ENCODE measurements at regions not wholly inside any gene's neighbourhood (a gene's known extent, or its start where the extent isn't known, plus 50 kb on each side); places are given as distances from the start of the nearest gene placed in this dataset.
A peak's percentile ranks its signal among the peaks of the same experiment; 100 is the strongest.

DNA sequence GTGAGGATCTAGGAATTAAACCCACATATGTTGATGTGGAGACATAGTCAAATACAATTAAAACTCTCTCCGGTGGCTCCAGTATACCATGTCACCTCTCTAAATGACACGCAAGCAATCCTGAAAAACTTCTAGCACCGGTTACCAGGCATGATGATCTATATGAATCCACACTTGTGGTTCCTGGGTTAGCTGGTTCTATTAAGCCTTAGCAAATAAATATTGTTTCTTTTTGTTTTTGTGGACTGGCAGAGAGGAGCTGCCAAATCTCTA, 104.8 kb downstream of the SEC61B start:
- no peak for DNase-seq (ENCODE audit: low read depth)

DNA sequence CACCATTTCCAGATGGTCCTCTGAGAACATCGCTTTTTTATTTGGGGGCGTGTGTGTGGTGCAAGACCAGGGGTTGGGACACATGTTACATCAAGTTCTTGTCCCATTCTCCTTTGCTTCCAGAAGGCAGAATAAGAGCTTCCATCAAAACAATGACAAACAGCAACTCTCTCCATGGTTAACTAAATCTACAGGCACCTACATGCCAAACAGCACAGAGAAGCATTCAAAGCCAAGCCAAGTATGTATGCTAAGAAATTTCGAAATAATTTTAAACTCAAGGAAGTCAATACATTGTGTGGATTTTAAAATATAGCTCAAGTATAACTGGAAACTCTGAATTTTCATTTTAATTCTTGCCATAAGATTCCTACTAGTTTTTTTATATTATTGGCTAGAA, 105.6 kb downstream of the SEC61B start:
- DNase-seq (ENCODE audit: low read depth), result no peak

DNA sequence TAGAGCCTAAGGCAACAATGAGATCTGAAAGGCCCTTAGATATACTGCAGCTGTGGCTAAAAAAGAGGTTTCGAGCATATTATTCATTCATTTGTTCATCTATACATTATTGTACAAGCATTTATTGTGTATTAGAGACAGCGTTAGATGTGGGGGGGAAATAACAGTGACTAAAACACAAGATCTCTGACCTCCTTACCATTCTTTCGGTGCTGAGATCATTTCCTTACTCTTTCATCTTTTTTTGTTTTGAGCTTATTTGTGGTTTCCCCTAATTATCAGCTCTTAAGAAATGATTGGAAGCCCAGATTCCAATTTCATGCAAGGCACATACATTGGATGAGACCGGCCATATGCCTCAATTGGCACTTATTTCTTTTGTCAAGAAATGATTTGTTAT, 113.2 kb downstream of the SEC61B start:
- no peak for DNase-seq (ENCODE audit: low read depth)

DNA sequence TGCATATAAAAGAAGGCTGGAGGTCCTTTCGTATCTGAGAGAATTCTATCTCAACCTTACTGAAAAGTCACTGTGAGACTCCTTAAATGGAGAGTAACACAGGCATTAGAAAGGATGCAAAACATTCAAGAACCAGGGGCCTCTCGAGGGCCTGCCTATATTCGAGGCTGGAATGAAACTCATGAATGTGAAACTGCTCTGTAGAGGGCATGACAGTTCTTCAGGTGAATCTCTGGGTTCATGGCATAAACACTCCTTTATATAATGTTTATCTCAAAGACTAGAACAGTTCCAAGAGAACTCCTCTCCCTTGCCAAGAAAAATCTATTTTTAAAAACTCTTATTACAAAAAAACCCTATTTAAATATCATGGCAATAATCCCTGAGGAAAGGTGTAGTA, 113.9 kb downstream of the SEC61B start:
- DNase-seq (ENCODE audit: low read depth), result no peak

DNA sequence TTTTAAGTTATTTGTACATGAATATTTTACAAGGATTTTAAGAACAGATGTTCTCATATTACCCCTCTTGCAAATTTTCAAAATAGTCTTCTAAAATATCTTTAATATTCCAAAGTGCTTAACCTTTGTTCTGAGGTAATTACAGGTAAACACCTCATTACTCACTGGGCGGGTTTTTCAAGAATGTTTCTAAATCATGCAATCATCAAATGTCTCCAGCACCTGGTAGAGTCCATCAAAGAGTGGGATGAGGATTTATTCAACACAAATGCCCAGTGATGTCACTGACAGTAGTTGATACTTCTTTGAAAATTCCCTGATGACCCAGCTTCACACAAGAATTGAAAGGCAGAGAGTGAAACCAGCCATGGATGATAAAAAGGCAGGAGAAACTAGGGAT, 114.4 kb downstream of the SEC61B start:
- no peak for DNase-seq (ENCODE audit: low read depth)

DNA sequence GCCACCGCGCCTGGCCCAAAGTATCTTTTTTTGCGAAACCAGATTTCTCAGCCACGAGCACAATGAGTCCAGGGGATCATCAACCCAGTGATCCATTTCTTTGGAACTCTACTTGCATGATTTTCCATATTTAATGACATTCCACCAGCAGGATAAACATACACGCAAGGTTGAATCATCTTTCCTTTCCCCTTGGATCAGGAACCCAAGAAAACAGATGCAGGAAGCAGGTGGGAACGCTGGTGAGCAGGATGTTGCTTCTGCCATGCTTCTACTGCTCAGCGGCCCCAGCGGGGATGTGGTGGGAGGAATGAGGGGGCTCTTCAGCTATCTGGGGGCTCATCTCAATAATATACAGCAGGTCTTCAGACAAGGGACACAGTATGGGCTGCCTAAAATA, 118.2 kb downstream of the SEC61B start:
- peak; percentile 84 for DNase-seq (ENCODE audit: low read depth)

DNA sequence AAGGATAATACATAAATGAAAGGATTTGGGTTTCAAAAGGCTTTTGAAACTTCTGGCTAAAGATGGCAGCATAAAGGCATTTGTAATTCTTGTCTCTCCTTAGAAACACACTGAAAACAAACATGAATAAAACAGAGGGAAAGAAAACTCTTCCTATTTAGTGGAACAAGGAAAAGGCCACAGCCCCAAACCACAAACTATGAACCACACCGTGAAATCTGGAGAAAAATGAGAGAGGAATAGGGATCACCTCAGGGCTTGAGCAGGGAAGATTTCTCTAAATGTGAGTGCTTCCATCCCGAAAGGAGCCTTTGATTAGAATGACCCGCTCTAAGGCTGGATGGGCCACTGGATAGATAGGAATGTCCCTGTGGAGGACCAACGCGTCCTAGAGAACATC, 119.6 kb downstream of the SEC61B start:
- no peak for DNase-seq (ENCODE audit: low read depth)

DNA sequence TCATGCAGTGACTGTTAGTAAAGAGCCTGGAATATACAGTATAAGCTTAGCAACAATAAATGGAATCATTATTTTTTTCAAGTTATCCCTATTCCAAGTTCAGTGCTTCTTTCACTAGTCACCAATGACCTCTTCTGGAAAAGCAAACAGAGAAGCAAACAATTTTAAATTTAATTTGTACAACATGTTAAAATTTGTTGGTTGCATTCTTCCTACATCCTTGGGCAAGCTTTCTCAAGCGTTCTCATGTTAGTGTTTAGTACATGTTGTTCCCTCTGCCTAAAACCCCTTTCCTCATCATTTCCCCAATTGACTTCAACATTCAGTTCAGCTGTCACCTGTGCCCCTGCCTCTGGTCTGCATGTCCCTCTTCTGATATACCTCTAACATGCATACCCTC, 123.4 kb downstream of the SEC61B start:
- DNase-seq (ENCODE audit: low read depth), result no peak

DNA sequence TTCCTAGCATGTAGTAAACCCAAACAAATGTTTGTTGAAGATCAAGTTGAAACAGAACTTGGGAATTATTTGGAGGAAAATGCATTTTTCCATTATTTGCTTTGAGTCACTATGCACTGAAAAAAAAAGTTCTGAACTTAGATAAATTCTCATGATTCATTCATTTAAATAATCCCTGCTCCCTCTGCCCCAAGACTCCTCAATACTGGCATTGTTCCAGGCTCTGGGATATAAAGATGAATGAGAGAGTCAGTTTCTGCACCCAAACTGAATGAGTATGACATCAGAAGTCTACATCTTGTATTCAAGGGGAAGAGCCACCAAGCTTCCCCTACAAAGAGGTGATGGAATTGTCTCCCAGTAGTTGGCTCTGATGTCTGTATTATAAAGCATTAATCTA, 123.9 kb downstream of the SEC61B start:
- peak; percentile 78 for DNase-seq (ENCODE audit: low read depth)

DNA sequence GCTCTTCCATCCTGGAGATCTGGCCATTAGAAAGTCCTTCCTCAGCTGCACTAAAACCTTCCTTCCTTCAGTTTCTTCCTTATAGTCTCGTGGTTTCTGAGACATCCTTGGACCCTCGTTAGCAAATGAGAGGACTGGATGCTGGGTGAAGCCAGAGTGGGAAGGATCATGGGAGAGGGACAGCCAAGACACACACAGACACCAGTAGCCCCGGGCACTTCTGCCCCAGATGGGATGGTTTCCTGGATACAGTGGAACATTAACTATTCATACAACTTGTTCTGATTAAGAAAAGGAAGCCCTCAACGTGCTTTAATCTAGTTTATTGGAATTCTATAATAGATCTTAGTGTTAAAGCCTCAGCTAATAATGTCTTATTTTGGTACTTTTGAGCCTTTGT, 125.5 kb downstream of the SEC61B start:
- no peak for DNase-seq (ENCODE audit: low read depth)

DNA sequence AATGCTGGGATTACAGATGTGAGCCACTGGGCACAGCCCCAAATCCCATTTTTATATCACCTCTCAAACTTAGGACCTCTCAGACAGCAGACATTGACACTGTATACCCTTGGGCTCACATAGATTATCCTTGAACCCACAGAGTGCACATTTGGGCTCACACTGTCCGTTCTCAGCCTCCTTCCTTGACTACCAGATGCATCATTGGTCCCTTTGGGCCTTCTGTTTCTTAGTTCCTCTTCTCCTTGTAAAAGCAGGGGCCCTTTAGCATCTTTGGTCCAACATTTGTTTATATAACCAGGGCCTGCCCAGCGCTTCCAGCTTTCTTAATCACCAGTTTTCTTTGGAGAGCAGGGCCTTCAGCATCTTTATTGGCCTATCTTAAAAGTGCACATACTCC, 126.2 kb downstream of the SEC61B start:
- DNase-seq (ENCODE audit: low read depth), result no peak

DNA sequence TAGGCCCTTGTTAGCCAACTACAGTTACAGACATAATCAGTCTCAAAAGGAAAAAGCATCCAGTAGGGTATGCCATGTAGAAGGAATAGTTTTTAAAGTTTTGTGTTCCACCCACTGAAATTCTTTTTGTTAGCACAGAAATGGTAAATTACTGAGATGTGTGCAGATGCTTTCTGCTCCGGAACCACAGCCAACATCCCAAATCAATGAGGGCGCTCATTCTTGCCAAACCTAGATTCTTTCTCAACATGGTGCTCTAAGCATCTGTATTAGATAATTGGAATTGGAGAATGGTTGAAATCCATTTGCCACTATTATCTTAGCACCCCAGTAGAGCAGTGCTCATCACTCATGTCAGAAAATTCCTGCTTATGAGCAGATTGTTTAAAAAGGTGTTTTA, 127.8 kb downstream of the SEC61B start:
- DNase-seq (ENCODE audit: low read depth), result no peak

DNA sequence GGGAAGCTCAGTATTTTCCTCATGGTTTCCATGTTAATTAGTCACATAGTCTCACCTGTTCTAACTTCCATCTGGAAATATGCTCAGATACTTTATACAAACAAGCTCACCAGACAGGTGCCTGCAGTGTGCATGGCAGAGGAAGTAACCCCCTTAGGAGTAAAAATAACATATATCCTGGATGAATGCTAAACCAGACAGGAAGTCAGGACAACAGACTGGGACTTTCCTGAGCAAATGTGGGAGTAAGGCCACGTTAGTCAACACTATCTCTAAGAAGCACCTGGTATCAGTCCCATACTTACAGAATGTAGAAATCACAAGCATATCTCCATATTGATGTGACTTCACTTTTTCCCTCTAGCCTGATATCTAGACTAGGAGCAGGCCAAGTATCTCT, 128.4 kb downstream of the SEC61B start:
- no peak for DNase-seq (ENCODE audit: low read depth)

DNA sequence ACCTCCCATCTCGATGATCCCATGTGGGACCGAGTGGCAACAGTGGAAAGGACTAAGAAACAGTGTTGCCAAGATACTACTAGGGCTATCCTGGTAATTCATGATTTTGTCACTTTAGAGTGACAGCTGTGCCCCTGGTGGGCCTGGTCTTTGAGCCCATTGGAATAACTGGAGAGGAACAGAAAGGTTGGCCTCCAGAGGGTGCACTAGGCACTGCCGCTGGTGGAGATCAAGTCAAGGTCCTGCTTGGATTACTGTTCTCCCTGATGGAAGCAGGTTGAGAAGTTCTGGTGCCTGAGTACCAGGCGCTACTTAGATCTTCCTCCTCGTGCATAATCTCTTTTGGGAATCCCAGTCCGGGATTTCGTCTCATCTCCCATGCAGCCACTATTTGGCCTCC, 129.6 kb downstream of the SEC61B start:
- DNase-seq (ENCODE audit: low read depth), result no peak

DNA sequence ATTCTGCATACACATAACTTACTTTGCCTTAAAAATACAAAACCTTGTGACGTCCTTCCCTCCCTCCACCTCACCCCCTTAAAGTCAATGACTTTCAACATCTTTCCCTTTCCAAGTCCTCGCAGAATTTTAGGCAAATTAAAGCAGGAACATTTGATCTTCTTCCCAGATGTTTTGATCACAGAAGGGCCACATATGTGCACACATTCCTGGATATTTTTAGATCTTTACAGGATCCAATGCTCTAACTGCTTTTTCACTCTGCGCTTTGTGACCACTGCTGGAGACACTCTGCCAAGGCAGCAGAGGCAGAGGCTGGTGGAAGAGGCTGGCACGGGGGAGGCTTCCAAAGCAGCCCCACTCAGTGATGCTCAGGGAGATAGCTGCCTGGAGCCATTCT, 130.7 kb downstream of the SEC61B start:
- no peak for DNase-seq (ENCODE audit: low read depth)

DNA sequence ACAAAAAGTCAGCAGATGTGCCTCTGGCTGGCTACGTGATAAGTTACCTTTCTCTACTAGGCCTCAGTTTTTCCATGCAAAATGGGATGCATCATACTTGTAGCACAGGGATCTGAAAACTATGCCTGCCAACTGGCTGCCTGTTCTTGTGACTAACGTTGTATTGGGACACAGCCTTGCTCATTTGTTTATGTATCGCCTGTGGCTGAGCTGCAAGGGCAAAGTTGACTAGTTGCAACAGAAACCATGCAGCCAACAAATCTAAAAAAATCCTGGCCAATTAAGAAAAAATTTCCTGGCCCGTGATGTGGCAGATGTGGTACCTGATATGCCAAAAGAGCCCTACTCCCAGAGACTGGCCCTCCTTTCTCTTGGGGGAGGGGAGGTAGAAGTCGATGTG, 131.3 kb downstream of the SEC61B start:
- peak; percentile 41 for DNase-seq (ENCODE audit: low read depth)

DNA sequence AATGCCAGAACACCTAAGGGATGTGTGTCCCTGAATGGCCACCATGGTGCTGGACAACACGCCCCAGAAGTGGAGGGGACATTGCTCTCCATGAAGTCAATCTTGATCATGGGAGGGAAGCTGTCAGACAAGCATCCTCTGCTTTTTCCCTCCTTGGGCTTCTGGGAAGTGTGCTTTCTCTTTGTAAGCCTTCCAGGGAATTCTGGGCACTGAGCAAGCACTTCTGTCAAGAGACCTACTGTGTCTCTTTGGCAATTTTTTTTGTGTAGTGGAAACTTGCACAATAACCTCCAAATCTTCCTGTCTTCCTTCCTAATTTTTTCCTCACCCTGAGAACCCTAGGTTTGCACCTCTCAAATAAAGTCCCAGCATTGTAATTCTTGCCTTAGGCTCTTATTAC, 132.0 kb downstream of the SEC61B start:
- no peak for DNase-seq (ENCODE audit: low read depth)

DNA sequence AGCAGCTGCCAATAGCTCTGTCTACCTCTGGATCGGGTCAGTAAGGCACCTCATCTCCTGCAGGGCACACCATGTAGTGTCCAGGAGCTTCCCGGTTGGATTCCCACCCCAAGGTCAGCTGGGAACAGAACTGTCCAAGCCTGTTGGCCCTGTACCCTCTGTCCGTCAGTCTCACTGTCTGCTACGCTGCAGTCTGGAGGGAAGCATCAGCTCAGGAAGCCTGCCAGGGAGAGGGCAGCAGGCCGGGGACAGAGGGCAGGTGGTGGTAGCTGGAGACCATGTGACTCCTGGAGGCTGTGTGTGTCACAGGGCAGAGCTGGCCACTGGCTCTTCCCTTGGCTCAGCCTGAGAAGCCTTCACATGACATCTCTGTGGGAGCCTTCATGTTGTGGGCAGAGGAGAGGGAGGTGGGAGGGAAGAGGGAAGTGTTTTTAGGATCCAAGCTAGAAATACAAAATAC, 134.5 kb downstream of the SEC61B start:
- no peak for DNase-seq (ENCODE audit: low read depth)

DNA sequence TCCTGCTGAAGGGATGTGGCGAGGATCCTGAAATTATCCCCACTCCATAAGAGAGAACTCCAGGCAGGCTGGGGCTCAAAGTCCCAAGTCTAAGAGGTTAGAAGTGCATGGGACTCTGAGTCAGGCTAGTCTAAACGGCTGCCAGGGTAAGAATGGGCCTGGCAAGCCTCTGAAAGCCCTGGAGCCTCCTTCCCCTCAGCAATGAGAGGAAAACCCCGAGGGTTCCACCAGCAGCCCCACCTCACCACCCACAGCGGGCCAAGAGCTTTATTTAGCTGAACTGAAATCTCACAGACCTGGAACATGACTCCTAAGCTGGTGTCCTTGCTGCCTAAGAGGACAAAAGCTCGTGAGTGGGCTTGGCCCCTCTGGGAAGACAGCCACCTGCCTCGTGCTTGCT, 135.5 kb downstream of the SEC61B start:
- DNase-seq (ENCODE audit: low read depth), result no peak

DNA sequence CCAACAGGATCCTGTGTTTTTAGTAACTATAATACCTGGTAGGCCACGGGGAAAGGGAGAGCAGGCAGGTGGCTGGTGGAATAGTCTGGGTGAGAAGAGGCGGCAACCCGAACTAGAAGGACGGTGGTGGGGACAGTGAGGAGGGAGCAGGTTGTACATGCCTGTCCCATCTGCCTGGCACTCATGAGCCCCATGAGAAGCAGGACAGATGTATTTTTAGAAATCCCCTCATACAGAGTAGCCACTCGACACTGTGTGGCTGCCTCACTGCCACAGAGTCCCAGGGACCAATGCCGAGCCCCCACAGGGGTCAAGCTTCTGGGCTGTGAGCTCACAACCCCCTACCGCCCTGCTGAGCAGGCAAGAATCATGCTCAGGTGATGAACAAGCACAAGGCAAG, 136.6 kb downstream of the SEC61B start:
- no peak for DNase-seq (ENCODE audit: low read depth)

DNA sequence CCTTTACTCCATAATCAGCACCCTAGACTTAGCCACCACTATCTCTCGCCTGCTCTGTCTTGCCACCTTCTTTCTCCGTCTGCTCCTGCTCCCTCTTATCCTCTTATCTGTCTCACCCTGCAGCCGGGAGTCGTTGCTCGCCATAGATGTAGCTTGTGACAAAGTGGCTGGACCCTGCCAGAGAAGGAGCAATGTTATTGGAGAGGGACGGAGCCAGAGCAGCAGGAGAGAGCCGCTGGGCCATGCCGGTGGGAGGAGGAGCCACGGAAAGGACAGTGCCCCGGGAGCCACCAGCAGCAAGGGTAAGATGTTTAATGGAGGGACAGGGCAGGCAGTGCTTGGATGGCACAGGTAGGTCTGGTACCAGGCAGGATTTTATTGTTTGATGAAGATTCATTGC, 137.3 kb downstream of the SEC61B start:
- DNase-seq (ENCODE audit: low read depth), result no peak

DNA sequence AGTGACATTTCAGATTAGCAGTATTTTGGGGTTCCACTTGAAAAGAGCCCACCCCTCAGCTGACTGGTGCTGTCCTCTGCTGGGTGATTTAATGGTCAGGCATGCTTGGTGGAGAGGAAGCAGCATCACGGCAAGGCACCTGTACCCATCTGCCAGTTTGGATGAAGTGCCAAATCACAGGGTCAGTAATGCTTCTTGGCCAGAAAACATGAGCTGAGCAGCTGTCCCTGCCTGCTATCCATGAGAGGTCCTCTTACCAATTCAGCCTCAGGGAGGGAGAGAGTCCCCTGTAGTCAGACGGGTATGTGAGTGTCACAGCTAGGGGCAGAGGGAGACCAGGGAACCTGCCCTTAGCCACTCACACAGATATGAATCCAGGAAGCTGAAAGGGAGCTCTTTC, 137.9 kb downstream of the SEC61B start:
- DNase-seq (ENCODE audit: low read depth), result no peak

DNA sequence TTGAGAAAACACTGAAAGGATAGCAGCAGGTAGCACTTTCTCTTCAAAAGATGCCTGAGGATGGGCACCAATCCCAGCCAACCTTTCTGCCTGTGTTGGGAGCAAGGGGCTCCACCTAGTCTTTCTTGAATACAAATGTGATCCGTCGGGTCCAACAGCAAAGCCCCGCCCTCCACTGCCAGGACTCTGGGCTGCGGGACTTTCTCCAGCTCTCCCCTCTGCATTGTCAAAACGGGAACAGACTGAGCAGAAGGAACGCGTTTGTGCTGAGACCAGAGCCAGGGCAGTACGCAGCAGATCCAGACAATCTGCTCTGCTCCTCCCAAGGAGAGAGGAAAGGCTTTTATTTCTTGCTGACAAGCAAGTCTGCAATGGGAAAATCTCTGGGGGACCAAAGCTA, 139.7 kb downstream of the SEC61B start:
- DNase-seq (ENCODE audit: low read depth), result no peak

DNA sequence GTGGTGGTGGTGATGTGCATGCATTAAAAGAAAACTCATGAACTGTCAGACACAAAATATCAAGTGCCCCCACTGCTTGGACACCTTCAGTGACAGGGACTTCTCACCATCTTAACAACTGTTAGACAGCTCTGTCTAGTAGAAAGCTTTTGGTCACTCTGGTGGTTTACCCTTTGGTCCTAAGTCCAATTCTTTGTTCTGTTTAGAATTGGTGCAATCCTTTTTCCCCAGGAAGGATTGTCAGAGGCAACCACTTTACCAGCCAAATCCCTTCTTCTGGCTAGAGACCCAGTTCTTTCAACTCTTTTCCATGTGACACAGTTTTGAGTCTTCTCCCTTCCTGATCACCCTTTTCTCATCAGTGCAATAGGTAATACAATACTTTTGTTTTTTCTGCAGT, 140.2 kb downstream of the SEC61B start:
- no peak for DNase-seq (ENCODE audit: low read depth)

DNA sequence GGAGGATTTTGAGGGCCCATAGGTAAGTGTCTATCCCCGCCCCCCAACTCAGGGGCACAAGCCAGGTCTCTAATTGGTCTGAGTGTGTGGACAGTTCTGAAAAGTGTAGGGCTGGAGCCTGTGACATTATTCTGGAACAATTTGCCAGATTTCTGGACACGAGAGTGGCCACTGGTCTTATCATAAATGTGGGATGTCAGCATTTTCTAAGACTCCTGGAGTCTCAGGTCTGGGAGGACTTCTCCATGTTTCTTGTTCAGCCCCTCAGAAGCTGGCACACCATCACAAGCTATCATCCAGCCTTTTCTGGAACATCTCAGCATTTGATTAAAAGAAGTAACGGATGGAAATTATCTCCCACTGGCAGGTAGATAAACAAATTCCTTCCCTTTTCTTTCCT, 141.4 kb downstream of the SEC61B start:
- no peak for DNase-seq (ENCODE audit: low read depth)

All from HT1080 (cell line).